Neural progenitor cell (in vitro differentiated cells): ENCODE measurements at regions not wholly inside any gene's neighbourhood (a gene's known extent, or its start where the extent isn't known, plus 50 kb on each side); places are given as distances from the start of the nearest gene placed in this dataset.

Source experiments
- CTCF ChIP-seq: fragments of 200-600 bp; sonication (generic); IDR thresholded peaks from 2 replicates; pipeline ENCODE4 v1.5.1; 2017; ENCODE audit warnings: antibody characterized with exemption, mild to moderate bottlenecking
- EZH2 ChIP-seq: fragments of 200-600 bp; sonication (generic); IDR thresholded peaks from 2 replicates; pipeline ENCODE4 v1.6.1; 2017; ENCODE audit warnings: antibody characterized with exemption, mild to moderate bottlenecking, moderate library complexity

GRCh38 chr5:135718151-135718550 lies 116.3 kb upstream of the SLC25A48 start:
- TF ChIP-seq CTCF, result no peak
- no peak for TF ChIP-seq EZH2
